ENCODE measurements at regions not wholly inside any gene's neighbourhood (a gene's known extent, or its start where the extent isn't known, plus 50 kb on each side); places are given as distances from the start of the nearest gene placed in this dataset.
"Not testable (repeated sequence)": the region's sequence is repeated elsewhere in the genome, so short reads cannot be mapped to it uniquely, and the experiment has no call there.

- Mint-ChIP-seq H3K4me1 (no peaks in the 10 kb centered on the region), H3K9me3 (peaks cover 6% of the 10 kb centered on the region), H3K36me3 (no peaks in the 10 kb centered on the region), H3K27ac (no peak overlapping the region), H3K4me3 (no peak overlapping the region)
- no peak for DNase-seq (ENCODE audit: low spot score in 2 of 2)
- no peak for ATAC-seq
Measured at GRCh38 chr9:108054131-108054630, 564.6 kb upstream of the KLF4 start.

DNA sequence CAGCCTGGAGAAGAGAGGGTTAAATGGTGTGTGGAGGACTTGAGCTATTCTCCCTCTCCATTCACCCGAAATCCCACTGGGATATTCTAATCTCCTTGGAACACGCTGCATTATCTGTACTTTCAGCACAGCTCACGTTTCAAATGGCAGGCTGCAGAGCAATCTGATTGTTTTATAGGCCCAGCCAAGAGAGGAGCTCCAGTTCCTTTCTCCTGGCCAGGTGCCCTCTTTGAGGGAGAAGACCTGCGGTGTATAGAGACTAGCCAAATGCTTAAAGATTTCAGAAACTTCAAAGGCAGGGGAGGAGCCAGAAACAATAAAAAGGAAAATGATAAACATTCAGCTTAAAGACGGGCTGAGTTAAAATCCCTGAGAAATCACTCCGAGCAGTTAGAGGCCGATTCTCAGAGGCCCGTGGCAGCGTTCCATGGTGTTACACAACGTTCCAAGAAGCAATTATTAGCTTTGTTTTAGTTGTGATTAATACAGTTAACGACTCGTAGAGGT, 564.0 kb upstream of the KLF4 start:
- peaks cover 3% of the 10 kb centered on the region for H3K9me3 Mint-ChIP-seq
- DNase-seq (ENCODE audit: low spot score in 2 of 2) (no peak), ATAC-seq (no peak)
- no peak overlapping the region for H3K27ac Mint-ChIP-seq
- no peaks in the 10 kb centered on the region for H3K4me1 Mint-ChIP-seq
- no peaks in the 10 kb centered on the region for H3K36me3 Mint-ChIP-seq
- H3K4me3 Mint-ChIP-seq = no peak overlapping the region

- DNase-seq (ENCODE audit: low spot score in 2 of 2) = no peak
- peaks cover 6% of the 10 kb centered on the region for H3K9me3 Mint-ChIP-seq
- ATAC-seq = no peak
- no peaks in the 10 kb centered on the region for H3K4me1 Mint-ChIP-seq
- H3K4me3 Mint-ChIP-seq = no peak overlapping the region
- H3K36me3 Mint-ChIP-seq = no peaks in the 10 kb centered on the region
- H3K27ac Mint-ChIP-seq = no peak overlapping the region
Measured at GRCh38 chr9:108052431-108053080, 563.0 kb upstream of the KLF4 start.

GRCh38 chr9:108050894-108051293, 561.3 kb upstream of the KLF4 start:
- Mint-ChIP-seq H3K4me1 (no peaks in the 10 kb centered on the region), H3K27ac (no peak overlapping the region), H3K36me3 (no peaks in the 10 kb centered on the region), H3K9me3 (peaks cover 5% of the 10 kb centered on the region), H3K4me3 (no peak overlapping the region)
- no peak for DNase-seq (ENCODE audit: low spot score in 2 of 2)
- ATAC-seq = no peak

- Mint-ChIP-seq H3K4me3 (no peak overlapping the region), H3K4me1 (no peaks in the 10 kb centered on the region), H3K27ac (no peak overlapping the region), H3K9me3 (peaks cover 5% of the 10 kb centered on the region), H3K36me3 (no peaks in the 10 kb centered on the region)
- ATAC-seq (no peak), DNase-seq (ENCODE audit: low spot score in 2 of 2) (no peak)
Measured at GRCh38 chr9:108049671-108050494, 560.3 kb upstream of the KLF4 start.

DNA sequence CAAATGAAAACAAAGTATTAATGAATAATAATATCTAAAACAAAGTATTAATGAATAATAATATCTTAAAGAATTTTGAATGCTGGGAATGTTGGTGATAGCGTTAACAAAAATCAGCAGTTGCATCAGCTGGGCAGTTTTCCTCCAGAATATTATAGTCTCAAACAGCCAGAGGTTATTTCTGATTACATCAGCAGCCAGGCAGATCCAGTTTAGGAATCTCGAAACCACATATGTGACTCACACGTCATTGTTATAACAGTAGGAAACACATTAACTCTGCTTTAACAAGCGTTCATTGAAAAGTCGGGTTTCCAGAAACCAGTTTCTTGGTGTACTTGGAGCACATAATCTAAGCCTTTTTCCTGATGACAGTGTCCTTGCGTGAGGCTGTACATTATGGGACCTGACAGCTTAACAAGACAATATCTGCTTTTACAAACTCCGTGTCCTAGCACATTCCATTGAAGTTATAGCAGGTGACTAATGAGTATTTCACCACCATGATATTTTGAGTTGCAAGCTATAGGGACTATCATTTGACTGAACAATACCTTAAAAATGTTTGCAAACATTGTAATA, 559.5 kb upstream of the KLF4 start:
- no peaks in the 10 kb centered on the region for H3K4me1 Mint-ChIP-seq
- H3K36me3 Mint-ChIP-seq = no peaks in the 10 kb centered on the region
- H3K4me3 Mint-ChIP-seq = no peak overlapping the region
- no peak overlapping the region for H3K27ac Mint-ChIP-seq
- peaks cover 5% of the 10 kb centered on the region for H3K9me3 Mint-ChIP-seq
- DNase-seq (ENCODE audit: low spot score in 2 of 2) = no peak
- ATAC-seq = no peak

DNA sequence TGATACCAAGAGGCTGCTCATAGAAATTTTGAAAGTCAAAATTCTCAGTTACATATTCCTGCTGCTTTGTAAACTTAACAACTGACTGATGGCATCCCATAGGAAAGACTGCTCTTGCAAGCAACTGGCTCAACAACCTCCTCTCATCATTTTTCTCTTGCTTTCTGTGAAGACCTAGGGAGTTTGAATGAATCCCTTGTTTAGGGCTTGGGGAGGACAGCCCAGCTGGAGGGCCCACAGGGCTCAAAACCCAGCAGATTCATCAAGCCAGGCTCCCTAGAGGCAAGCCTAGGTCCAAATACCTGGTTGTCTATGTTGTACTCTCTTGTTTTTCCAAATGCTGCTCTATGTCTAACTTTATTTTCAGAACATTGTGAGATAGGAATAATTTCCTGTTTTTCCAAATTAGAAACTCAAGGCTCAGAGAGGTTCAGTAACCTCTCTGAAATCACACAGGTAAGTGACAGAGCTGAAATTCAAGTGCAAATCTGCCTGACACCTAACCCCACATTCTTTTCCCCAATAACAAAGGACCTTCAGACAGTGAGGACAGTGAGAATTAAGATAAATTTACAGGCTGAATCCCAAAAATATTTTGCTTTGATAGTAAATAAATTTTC, 558.9 kb upstream of the KLF4 start:
- Mint-ChIP-seq H3K36me3 (no peaks in the 10 kb centered on the region), H3K9me3 (peaks cover 6% of the 10 kb centered on the region), H3K4me1 (no peaks in the 10 kb centered on the region), H3K27ac (no peak overlapping the region), H3K4me3 (no peak overlapping the region)
- DNase-seq (ENCODE audit: low spot score in 2 of 2) (no peak), ATAC-seq (no peak)

- not testable (repeated sequence) for H3K36me3 Mint-ChIP-seq; H3K4me3 Mint-ChIP-seq; DNase-seq (ENCODE audit: low spot score in 2 of 2); H3K4me1 Mint-ChIP-seq; H3K27ac Mint-ChIP-seq; H3K9me3 Mint-ChIP-seq; ATAC-seq
Measured at GRCh38 chr9:108047777-108048176, 558.2 kb upstream of the KLF4 start.

- H3K4me1 Mint-ChIP-seq = no peaks in the 10 kb centered on the region
- H3K4me3 Mint-ChIP-seq = no peak overlapping the region
- no peak overlapping the region for H3K27ac Mint-ChIP-seq
- ATAC-seq (no peak), DNase-seq (ENCODE audit: low spot score in 2 of 2) (no peak)
- H3K36me3 Mint-ChIP-seq = no peaks in the 10 kb centered on the region
- peaks cover 8% of the 10 kb centered on the region for H3K9me3 Mint-ChIP-seq
Measured at GRCh38 chr9:108047264-108047663, 557.7 kb upstream of the KLF4 start.

- Mint-ChIP-seq H3K27ac (no peak overlapping the region), H3K4me1 (no peaks in the 10 kb centered on the region), H3K9me3 (peaks cover 12% of the 10 kb centered on the region), H3K4me3 (no peak overlapping the region), H3K36me3 (no peaks in the 10 kb centered on the region)
- no peak for ATAC-seq
- no peak for DNase-seq (ENCODE audit: low spot score in 2 of 2)
Measured at GRCh38 chr9:108045851-108046250, 556.3 kb upstream of the KLF4 start.

GRCh38 chr9:108043585-108043984, 554.0 kb upstream of the KLF4 start:
- H3K9me3 Mint-ChIP-seq = peaks cover 14% of the 10 kb centered on the region
- no peak for ATAC-seq
- H3K36me3 Mint-ChIP-seq = no peaks in the 10 kb centered on the region
- no peak overlapping the region for H3K4me3 Mint-ChIP-seq
- DNase-seq (ENCODE audit: low spot score in 2 of 2) = no peak
- no peaks in the 10 kb centered on the region for H3K4me1 Mint-ChIP-seq
- H3K27ac Mint-ChIP-seq = no peak overlapping the region

DNA sequence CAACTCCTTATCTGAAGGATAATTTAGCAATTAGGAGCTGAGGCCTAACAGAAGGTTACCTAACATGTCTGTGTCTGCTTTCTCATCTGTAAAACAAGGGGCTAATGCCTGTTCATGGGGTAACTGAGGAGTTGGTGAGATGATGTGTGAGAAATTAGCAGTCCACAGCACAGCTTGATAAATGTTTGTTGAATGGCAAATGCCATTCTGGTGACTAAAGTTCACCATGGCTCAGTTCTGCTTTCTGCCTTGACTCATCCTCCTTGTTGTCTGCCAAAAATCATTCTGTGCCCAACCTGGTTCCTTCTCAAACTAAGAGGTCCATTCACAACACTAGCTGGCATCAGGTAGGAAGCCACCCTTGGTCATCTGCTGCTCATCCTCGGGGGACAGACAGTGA, 552.0 kb upstream of the KLF4 start:
- DNase-seq (ENCODE audit: low spot score in 2 of 2) = no peak
- Mint-ChIP-seq H3K36me3 (no peaks in the 10 kb centered on the region), H3K27ac (no peak overlapping the region), H3K4me1 (no peaks in the 10 kb centered on the region), H3K9me3 (peaks cover 9% of the 10 kb centered on the region), H3K4me3 (no peak overlapping the region)
- no peak for ATAC-seq

- Mint-ChIP-seq H3K4me1 (no peaks in the 10 kb centered on the region), H3K4me3 (no peak overlapping the region), H3K9me3 (peaks cover 9% of the 10 kb centered on the region), H3K36me3 (no peaks in the 10 kb centered on the region), H3K27ac (no peak overlapping the region)
- ATAC-seq (no peak), DNase-seq (ENCODE audit: low spot score in 2 of 2) (no peak)
Measured at GRCh38 chr9:108040783-108041182, 551.2 kb upstream of the KLF4 start.

DNA sequence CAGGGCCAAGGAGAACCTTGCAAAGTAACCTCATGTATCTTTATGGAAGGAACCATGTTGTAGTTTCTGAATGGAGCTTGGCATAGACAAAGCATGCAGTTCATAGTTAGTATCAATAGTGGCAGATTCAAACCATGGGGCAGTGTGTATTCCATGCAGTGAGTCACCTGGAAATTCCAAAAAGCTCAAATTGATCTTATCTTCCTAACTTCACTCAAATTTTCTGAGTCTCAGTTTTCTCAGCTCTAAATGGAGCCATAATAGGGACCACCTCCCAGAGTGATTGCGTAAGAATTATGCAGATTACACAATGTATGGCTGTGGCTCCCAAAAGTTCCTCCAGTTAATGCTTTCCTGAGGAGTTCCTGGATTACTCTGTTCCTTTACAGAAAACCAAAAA, 549.9 kb upstream of the KLF4 start:
- Mint-ChIP-seq H3K9me3 (peaks cover 9% of the 10 kb centered on the region), H3K4me3 (no peak overlapping the region), H3K4me1 (no peaks in the 10 kb centered on the region), H3K36me3 (no peaks in the 10 kb centered on the region), H3K27ac (no peak overlapping the region)
- no peak for DNase-seq (ENCODE audit: low spot score in 2 of 2)
- ATAC-seq = no peak

GRCh38 chr9:108039012-108039411, 549.4 kb upstream of the KLF4 start:
- Mint-ChIP-seq H3K36me3 (no peaks in the 10 kb centered on the region), H3K9me3 (peaks cover 9% of the 10 kb centered on the region), H3K27ac (no peak overlapping the region), H3K4me1 (no peaks in the 10 kb centered on the region), H3K4me3 (no peak overlapping the region)
- DNase-seq (ENCODE audit: low spot score in 2 of 2) (no peak), ATAC-seq (no peak)

Data from stimulated activated effector memory CD8-positive, alpha-beta T cell treated with anti-CD3 and anti-CD28 coated beads, Interleukin-12 subunit alpha, Interleukin-12 subunit beta, amount 100 ng/mL, for 72 hours (primary cell).